ENCODE measurements at regions not wholly inside any gene's neighbourhood (a gene's known extent, or its start where the extent isn't known, plus 50 kb on each side); places are given as distances from the start of the nearest gene placed in this dataset.
"Not testable (repeated sequence)": the region's sequence is repeated elsewhere in the genome, so short reads cannot be mapped to it uniquely, and the experiment has no call there.

GRCh38 chr1:104263110-104263509 is 513.4 kb downstream of the AMY1C start:
- not testable (repeated sequence) for DNase-seq (ENCODE audit: low read depth)

GRCh38 chr1:104264521-104264920 is 514.8 kb downstream of the AMY1C start:
- DNase-seq (ENCODE audit: low read depth): no peak
- H3K4me3 ChIP-seq (ENCODE audit: low read depth, low read length): no peak overlapping the region

More at GRCh38 chr1:104263110-104263509, 513.4 kb downstream of the AMY1C start:
- not testable (repeated sequence) for H3K4me3 ChIP-seq (ENCODE audit: low read depth, low read length)

- H3K4me3 ChIP-seq (ENCODE audit: low read depth, low read length): no peak overlapping the region
- no peak for DNase-seq (ENCODE audit: low read depth)
Observed at GRCh38 chr1:104265163-104265562, 515.5 kb downstream of the AMY1C start.

- no peak overlapping the region for H3K4me3 ChIP-seq (ENCODE audit: low read depth, low read length)
- DNase-seq (ENCODE audit: low read depth): no peak
Observed at GRCh38 chr1:104266612-104267011, 516.9 kb downstream of the AMY1C start.

GRCh38 chr1:104288322-104288721 is 538.6 kb downstream of the AMY1C start:
- H3K4me3 ChIP-seq (ENCODE audit: low read depth, low read length); DNase-seq (ENCODE audit: low read depth): not testable (repeated sequence)

GRCh38 chr1:104291156-104291555 is 541.5 kb downstream of the AMY1C start:
- no peak for DNase-seq (ENCODE audit: low read depth)
- H3K4me3 ChIP-seq (ENCODE audit: low read depth, low read length): no peak overlapping the region

GRCh38 chr1:104294259-104294658 is 544.6 kb downstream of the AMY1C start:
- no peak overlapping the region for H3K4me3 ChIP-seq (ENCODE audit: low read depth, low read length)
- DNase-seq (ENCODE audit: low read depth): no peak

GRCh38 chr1:104295511-104295910 is 545.8 kb downstream of the AMY1C start:
- no peak for DNase-seq (ENCODE audit: low read depth)
- H3K4me3 ChIP-seq (ENCODE audit: low read depth, low read length): no peak overlapping the region

GRCh38 chr1:104309673-104310072 is 560.0 kb downstream of the AMY1C start:
- H3K4me3 ChIP-seq (ENCODE audit: low read depth, low read length): no peak overlapping the region
- DNase-seq (ENCODE audit: low read depth): no peak

- DNase-seq (ENCODE audit: low read depth): no peak
- H3K4me3 ChIP-seq (ENCODE audit: low read depth, low read length): no peak overlapping the region
Observed at GRCh38 chr1:104315823-104316222, 566.1 kb downstream of the AMY1C start.

GRCh38 chr1:104322131-104322530 is 572.4 kb downstream of the AMY1C start:
- DNase-seq (ENCODE audit: low read depth): no peak
- no peak overlapping the region for H3K4me3 ChIP-seq (ENCODE audit: low read depth, low read length)

- no peak for DNase-seq (ENCODE audit: low read depth)
- H3K4me3 ChIP-seq (ENCODE audit: low read depth, low read length): no peak overlapping the region
Observed at GRCh38 chr1:104329278-104329677, 579.6 kb downstream of the AMY1C start.

- no peak overlapping the region for H3K4me3 ChIP-seq (ENCODE audit: low read depth, low read length)
- no peak for DNase-seq (ENCODE audit: low read depth)
Observed at GRCh38 chr1:104331763-104332162, 582.1 kb downstream of the AMY1C start.

- not testable (repeated sequence) for H3K4me3 ChIP-seq (ENCODE audit: low read depth, low read length); DNase-seq (ENCODE audit: low read depth)
Observed at GRCh38 chr1:104337927-104338326, 588.2 kb downstream of the AMY1C start.

GRCh38 chr1:104341944-104342343 is 592.2 kb downstream of the AMY1C start:
- DNase-seq (ENCODE audit: low read depth): no peak
- no peak overlapping the region for H3K4me3 ChIP-seq (ENCODE audit: low read depth, low read length)

- DNase-seq (ENCODE audit: low read depth): no peak
- H3K4me3 ChIP-seq (ENCODE audit: low read depth, low read length): no peak overlapping the region
Observed at GRCh38 chr1:104348277-104348676, 598.6 kb downstream of the AMY1C start.

- H3K4me3 ChIP-seq (ENCODE audit: low read depth, low read length): no peak overlapping the region
- no peak for DNase-seq (ENCODE audit: low read depth)
Observed at GRCh38 chr1:104353580-104353979, 603.9 kb downstream of the AMY1C start.

GRCh38 chr1:104358086-104358485 is 608.4 kb downstream of the AMY1C start:
- no peak overlapping the region for H3K4me3 ChIP-seq (ENCODE audit: low read depth, low read length)
- no peak for DNase-seq (ENCODE audit: low read depth)

- no peak for DNase-seq (ENCODE audit: low read depth)
- no peak overlapping the region for H3K4me3 ChIP-seq (ENCODE audit: low read depth, low read length)
Observed at GRCh38 chr1:104358621-104359020, 608.9 kb downstream of the AMY1C start.

GRCh38 chr1:104378414-104378813 is 628.7 kb downstream of the AMY1C start:
- no peak overlapping the region for H3K4me3 ChIP-seq (ENCODE audit: low read depth, low read length)
- DNase-seq (ENCODE audit: low read depth): no peak

- no peak for DNase-seq (ENCODE audit: low read depth)
Observed at GRCh38 chr1:104380003-104380402, 630.3 kb downstream of the AMY1C start.

More at GRCh38 chr1:104380003-104380402, 630.3 kb downstream of the AMY1C start:
- no peak overlapping the region for H3K4me3 ChIP-seq (ENCODE audit: low read depth, low read length)

Data from skeletal muscle cell (primary cell).